PC-3 (cell line): ENCODE measurements at regions not wholly inside any gene's neighbourhood (a gene's known extent, or its start where the extent isn't known, plus 50 kb on each side); places are given as distances from the start of the nearest gene placed in this dataset.

Experiments used
- EZH2 ChIP-seq: fragments of 300-600 bp; sonication (generic); IDR thresholded peaks from one replicate; pipeline ENCODE4 v1.6.1; 2017; ENCODE audit warnings: antibody characterized with exemption, mild to moderate bottlenecking, low read length; ENCODE audit not compliant: unreplicated experiment
- EZH2phosphoT487 ChIP-seq: fragments of 300-600 bp; sonication (generic); IDR thresholded peaks from 2 replicates; pipeline ENCODE4 v1.6.1; 2018; ENCODE audit warnings: mild to moderate bottlenecking, antibody characterized with exemption, low read length, borderline replicate concordance
- TF ChIP-seq, protein P1 (sequence below): fragments of 300-600 bp; sonication (generic); conservative IDR thresholded peaks from 2 replicates; pipeline ENCODE4 v1.5.1; 2017; ENCODE audit warnings: antibody characterized with exemption, low read depth, mild to moderate bottlenecking, low read length

- TF ChIP-seq, protein P1, sequence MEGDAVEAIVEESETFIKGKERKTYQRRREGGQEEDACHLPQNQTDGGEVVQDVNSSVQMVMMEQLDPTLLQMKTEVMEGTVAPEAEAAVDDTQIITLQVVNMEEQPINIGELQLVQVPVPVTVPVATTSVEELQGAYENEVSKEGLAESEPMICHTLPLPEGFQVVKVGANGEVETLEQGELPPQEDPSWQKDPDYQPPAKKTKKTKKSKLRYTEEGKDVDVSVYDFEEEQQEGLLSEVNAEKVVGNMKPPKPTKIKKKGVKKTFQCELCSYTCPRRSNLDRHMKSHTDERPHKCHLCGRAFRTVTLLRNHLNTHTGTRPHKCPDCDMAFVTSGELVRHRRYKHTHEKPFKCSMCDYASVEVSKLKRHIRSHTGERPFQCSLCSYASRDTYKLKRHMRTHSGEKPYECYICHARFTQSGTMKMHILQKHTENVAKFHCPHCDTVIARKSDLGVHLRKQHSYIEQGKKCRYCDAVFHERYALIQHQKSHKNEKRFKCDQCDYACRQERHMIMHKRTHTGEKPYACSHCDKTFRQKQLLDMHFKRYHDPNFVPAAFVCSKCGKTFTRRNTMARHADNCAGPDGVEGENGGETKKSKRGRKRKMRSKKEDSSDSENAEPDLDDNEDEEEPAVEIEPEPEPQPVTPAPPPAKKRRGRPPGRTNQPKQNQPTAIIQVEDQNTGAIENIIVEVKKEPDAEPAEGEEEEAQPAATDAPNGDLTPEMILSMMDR = no peak
- TF ChIP-seq EZH2 (no peak), EZH2phosphoT487 (no peak)
These were observed 596.3 kb downstream of the HINT1 start for GRCh38 chr5:130568791-130569190.
